OCI-LY3 (cell line): ENCODE measurements at regions not wholly inside any gene's neighbourhood (a gene's known extent, or its start where the extent isn't known, plus 50 kb on each side); places are given as distances from the start of the nearest gene placed in this dataset.

Source experiments
- EZH2phosphoT487 ChIP-seq: fragments of 200-600 bp; shearing (Covaris generic); IDR thresholded peaks from 2 replicates; pipeline ENCODE4 v1.6.1; 2018; ENCODE audit warnings: antibody characterized with exemption, mixed run types, low read depth
- TF ChIP-seq, protein P1 (sequence below): fragments of 200-600, 300-600 bp; sonication (generic); IDR thresholded peaks from 2 replicates; pipeline ENCODE4 v1.5.1; 2014; ENCODE audit warnings: antibody characterized with exemption, low read length, low read depth

DNA sequence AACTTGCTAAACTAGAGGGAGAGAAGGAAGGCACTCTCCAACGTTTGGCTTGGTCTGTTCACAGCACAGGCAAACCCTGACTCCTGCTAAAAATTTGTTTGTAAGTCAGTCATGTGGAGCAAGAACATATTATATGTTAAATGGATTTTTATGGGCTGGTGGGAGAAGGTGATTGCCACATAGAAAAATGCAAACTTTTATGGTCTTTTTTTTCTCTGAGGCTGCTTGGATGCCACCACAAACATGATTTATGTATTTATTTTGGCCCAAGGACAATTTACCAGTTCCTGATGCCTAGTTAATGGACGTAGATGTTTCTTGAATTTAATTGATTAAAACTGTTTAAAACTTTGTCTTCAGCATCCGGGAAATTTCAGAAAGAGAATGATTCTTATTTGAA lies 274.2 kb upstream of the MYOCD start:
- TF ChIP-seq, protein P1, sequence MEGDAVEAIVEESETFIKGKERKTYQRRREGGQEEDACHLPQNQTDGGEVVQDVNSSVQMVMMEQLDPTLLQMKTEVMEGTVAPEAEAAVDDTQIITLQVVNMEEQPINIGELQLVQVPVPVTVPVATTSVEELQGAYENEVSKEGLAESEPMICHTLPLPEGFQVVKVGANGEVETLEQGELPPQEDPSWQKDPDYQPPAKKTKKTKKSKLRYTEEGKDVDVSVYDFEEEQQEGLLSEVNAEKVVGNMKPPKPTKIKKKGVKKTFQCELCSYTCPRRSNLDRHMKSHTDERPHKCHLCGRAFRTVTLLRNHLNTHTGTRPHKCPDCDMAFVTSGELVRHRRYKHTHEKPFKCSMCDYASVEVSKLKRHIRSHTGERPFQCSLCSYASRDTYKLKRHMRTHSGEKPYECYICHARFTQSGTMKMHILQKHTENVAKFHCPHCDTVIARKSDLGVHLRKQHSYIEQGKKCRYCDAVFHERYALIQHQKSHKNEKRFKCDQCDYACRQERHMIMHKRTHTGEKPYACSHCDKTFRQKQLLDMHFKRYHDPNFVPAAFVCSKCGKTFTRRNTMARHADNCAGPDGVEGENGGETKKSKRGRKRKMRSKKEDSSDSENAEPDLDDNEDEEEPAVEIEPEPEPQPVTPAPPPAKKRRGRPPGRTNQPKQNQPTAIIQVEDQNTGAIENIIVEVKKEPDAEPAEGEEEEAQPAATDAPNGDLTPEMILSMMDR: no peak
- TF ChIP-seq EZH2phosphoT487: no peak
